ENCODE measurements at regions not wholly inside any gene's neighbourhood (a gene's known extent, or its start where the extent isn't known, plus 50 kb on each side); places are given as distances from the start of the nearest gene placed in this dataset.
"Not testable (repeated sequence)": the region's sequence is repeated elsewhere in the genome, so short reads cannot be mapped to it uniquely, and the experiment has no call there.

DNA sequence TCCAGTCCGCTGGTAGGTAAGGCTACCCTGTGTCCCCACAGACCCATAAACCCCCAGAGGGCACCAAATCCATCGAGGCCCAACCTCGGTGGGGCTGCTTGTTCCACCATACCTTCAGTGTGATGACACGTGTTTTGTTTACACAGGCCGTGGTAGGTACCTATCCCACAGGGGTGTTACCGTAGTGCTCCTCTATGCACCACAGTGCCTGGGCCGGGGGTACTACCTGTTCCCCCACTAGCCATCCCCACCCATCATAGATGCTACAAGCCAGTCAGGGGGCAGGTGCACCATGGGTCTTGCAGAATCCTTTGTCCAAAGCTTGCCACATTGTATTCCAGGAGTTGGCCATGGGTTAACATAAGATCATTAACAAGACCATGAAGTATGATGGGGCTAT, 796.2 kb downstream of the EFNA5 start:
- DNase-seq, result no peak

DNA sequence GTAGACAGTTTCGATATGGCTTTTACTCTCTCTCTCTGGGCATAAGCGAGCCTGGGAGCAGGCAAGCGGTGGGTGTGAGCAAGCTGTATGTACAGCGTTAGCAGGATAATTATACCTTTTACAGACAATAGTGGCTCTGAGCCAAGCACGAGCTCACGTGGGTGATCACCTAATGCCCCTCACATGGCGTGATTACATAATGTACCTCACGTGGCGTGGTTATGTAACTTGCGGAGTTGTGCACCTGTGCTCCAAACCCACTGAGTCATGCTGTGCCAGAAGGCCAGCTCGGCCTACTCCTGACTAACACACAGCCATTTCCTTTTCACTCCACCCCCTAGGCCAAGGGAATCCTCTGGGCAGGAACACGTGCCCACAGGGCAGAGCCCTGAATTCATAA, 797.2 kb downstream of the EFNA5 start:
- no peak for DNase-seq

DNA sequence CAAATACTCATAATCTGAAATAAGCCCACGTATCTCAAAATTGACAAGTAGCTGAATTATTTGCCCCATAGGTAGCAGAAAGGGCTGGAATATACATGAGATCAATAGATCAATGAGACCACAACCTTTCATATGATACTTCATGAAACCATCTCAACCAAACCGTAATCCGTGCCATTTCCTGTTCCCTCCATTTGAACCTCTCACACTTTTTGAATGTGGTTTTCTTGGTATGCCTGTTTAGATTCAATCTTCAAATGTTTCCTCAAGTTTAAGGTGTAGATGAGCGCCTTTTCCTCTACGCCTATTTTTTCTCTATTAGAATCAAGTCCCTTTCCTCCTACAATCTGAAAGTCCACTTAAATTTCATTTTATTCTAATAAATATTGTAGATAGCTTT, 805.5 kb downstream of the EFNA5 start:
- no peak for DNase-seq

DNA sequence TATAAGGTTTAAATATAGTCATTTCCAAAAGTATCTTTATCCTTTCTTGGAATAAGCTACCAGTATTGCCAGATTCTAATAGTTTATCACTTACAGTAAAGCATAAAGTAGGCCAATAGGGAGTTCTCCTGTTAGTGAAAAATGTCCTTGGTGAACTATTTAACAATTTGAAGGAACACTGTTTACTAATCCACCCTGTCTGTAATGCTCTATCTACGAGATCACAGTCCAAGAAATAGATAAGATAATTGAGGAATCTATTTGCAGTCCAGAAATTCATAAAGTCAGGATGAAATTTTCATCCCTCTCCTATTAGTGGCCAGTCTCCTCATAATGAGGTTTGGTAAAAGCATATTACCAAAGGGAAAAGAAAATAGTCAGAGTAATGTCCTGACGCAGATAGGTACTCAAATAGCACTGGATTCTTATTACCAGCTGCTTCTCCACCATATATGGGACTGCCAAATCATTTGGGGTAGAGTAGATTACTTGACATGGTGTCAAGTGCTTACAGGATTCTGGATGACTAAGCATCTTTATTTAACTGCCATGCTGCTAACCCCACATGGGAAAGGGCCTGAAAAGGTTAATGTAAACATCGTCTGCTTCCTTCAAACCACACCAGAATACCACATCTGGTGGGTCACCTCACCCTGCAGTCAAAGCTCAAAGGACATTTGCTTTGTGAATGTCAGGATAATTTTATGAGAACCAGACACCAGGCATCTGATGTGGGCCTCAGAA, 808.1 kb downstream of the EFNA5 start:
- peak; percentile 6 for DNase-seq

DNA sequence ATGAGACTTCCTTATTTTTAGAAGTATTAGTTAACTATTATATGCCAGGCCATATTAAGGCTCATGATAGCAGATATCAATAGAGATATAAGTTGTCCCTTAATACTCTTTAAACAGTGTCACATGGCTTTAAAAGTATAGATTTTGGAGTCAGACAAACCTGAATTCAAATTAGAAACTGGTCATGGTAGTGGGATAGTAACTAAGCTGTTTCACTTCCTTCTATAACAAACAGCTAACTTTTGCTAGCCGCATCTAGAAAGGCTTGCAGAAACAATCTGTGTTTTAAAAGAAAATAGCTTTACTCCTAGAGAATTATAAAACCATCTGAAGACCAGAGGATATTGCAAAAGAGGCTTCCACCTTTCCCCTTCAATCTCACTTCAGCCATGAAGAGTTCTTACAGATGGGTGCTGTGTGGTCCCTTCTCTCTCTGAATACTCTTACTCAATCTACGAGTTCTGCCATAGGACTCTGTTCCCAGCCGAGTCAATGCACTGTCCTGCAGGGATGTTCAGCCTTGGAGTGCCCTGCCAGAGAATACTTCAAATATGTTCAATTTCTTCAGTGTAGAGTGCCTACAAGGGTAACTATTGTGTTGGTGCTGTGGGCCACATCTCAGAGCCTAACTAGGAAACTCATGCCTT, 810.2 kb downstream of the EFNA5 start:
- no peak for DNase-seq

DNA sequence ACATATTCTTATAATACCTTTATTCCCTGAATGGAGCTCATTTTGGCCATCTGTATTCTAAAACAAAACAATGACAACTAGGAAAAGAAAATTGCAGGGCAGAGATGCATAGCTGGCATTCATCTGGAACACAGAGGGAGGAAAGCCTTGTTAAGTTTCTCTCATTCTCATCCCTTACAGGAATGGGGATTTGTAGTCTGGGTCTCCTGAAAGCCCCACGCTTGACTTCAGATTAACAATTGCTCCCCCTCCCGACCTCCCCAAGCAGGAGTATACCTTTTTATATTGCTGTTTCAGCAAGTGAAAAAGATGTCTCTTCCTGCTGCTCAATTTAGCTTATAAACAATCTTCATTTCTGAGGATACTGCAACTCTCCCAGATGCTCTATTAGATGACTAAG, 812.1 kb downstream of the EFNA5 start:
- no peak for DNase-seq

DNA sequence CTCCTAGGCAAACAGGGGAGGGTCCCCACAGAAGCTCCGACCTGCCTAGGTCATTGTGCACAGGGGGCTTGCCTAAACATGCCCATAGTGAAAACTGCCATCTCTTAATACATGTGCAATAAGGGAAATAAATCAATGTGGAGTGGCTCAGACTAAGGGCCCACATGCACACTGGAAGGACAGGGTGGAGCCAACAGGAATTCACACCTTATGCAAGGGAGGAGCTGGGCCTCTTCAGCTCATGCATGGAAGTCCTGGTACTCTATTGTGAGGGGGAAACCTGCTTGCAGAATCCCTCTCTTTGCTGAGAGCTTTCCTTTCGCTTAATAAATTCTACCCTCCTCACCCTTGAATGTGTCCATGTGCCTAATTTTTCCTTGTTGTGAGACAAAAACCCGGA, 815.8 kb downstream of the EFNA5 start:
- no peak for DNase-seq

DNA sequence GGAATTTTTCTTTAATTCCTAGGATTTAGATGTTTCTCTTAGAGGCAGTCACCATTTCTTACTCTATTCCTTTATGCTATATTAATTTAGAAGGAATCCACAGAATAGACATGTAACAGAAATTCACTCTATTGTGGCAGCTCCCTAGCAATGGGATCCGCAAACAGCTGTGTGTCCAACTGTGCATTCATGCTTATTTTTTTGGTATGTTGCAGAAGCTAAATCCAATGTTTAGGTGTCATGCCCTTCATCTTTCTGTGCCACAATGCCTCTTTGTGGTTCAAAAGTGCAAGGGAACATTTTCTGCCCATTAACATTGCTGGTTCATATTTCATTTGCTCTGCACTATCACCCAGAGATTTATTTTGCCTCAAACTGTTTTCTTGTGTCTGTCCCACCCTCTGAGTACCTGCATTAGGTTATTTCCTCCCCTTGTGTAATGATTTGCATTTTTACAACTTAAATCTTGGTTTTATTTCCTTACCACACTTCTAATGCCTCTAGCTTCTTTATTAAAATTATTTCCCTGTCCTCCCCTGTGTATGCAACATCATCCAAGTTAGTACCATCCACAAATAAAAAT, 816.5 kb downstream of the EFNA5 start:
- no peak for DNase-seq

DNA sequence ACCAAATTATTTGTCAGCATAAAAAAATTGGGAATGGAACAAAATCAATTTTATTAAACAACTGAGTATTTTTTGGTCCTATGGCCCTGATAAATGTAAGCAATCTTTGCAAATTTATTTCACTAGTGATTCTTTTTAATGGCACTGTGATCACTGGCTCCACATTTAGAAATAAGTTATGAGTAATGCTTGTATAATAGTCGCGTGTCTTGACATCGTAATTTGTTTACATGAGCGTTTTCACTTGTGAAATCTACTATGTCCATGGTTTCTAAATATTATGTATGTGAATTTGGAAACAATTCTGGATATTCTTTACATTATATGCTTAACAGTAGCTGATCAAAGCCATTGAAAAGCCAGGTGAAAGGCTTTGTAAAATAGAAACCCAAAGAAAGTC, 817.5 kb downstream of the EFNA5 start:
- DNase-seq, result no peak

DNA sequence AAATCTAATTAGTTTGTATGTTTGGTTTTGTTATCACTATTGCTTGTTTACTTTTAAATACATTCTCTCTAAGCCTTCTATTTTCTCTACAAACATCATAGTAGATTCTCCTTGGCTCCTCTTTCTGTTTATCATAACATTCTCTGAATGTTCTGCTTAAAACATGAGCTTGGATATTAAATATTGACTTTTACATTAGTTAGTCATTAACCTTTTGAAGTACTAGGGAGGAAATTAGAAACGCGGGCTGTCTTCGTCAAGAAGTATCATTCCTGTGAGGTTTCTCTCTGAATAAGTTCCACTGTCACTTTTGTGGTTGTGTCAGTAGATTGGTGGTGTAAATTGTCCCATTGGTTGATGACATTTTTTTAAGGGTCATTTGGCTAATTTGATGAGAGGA, 821.5 kb downstream of the EFNA5 start:
- no peak for DNase-seq

DNA sequence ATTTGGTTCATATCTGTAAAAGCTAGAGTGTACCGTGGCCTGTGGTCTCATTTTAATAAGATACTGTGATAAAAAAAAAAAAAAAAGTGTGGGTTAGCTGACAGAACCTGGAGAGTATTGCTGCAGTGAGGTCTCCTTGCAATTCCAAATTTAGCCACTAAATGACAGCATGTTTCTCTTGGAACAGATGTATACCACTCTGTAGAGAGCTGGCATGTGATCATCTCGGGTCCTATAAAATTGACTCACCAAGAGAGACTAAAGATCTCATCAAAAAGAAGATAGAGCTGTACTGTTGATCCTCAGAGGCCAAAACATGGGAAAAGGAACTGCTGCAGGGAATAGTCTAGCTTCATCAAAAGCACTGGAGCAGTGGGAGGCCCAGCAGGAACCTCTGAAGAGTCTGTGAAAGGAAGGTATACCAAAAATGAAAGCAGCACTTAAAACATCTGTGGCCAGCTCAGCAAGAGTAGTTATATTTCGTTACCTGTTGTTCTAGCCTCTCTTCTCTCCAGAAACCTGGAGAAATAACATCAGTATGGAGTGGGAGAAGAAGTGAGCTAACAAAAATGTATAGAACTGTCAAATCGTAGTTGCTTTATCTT, 826.8 kb downstream of the EFNA5 start:
- no peak for DNase-seq

DNA sequence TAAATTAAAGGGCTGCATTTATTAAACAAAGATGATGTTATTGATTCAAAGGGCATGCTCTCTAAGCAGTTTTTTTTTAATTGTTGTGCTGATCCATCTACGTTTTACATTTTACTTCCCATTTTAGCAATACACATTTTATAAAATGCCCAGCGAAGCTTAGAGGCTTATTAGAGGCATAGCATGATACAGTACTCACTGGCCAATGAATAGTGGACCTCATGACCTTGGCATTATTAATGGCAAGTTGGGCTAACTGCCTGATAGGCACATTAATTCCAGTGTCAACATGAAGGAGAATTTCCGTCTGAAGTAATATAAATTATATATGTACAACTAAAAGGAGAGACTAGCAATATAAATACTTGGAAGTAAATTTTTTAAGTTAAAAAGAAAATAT, 837.2 kb downstream of the EFNA5 start:
- no peak for DNase-seq

DNA sequence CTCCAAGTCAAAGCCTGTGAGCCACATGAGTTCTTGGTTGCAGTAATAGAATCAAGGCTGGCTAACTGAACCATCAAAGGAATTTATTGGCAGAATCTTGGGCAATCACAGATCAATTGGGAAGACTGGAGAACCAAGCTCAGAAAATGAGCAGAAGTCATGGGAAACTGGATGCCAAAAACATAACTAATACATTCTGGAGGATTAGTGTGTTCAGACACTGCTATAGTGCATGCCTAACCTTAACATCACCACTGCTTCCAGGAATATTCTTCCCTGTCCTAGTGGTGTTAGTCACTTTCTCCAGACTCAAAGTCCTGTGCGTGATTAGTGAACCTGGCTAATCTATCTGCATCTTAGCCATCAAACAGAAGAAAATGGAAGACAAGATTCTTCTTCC, 843.7 kb downstream of the EFNA5 start:
- no peak for DNase-seq

DNA sequence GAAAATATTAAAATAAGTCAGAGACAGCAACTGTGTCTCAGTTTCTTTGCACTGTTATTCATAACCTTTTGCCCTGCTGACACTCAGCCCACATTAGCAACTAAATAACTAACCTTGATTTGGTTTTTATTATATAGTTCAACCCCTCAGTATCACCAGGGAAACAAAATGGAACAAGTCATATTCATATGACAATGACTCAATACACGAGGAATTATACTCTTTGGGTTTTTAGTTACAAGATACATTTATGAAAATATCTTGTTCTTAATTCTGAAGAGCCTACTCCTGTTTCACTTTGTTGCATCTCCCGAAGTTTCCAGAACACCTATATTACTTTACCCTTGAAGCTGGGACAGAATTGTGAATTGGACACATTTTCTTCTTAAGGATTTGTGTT, 845.4 kb downstream of the EFNA5 start:
- no peak for DNase-seq

DNA sequence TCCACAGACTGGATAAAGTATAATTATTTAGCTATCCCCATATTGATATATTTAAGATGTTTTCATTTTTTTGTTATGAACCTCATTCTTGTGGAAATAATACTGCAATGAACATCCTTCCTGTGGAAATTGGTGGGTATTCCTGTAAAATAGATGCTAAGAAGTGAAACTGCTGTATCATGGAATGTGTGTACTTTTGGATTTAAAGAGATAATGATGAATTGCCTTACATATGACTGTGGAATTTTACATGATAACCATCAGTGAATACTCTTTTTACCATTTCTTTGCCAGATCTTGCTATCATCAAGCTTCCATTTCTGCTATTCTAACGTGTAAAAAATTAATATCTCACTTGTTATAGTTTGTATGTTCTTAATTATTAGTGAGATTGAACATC, 847.9 kb downstream of the EFNA5 start:
- DNase-seq, result no peak

DNA sequence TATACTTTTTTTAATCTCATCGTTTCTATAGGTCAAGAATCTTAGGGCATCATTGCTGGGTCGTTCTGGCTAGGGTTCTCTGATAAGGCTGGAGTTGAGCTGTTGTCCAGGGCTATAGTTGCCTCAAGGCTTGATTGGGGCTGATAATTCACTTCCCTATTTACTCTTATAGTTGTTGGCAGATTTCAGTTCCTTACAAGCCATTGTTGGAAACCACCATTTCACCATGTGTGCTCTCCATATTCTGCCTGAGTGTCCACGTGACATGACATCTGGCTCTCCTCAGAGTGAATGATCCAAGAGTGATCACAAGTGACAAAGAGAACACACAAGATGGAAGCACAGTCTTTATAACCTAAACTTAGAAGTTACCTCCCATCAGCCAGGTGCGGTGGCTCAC, 852.2 kb downstream of the EFNA5 start:
- no peak for DNase-seq

DNA sequence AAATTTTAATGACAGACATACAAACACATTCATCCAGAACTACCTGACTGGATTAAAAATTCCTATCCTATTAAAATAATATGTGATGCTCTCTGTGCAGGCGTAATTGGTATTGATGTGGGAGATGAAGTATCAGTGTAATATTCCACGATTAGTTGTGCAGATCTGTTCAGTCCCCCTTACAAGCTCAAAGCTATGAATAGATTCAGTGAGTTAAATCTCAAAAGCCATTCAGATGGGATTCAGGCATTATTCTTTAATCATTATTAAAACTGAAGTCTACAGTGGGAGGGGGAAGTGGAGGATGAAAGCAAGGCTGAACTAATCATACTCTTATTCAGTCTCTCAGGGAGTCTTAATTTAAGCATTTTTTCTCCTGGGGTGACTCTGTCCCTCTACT, 855.8 kb downstream of the EFNA5 start:
- DNase-seq, result no peak

DNA sequence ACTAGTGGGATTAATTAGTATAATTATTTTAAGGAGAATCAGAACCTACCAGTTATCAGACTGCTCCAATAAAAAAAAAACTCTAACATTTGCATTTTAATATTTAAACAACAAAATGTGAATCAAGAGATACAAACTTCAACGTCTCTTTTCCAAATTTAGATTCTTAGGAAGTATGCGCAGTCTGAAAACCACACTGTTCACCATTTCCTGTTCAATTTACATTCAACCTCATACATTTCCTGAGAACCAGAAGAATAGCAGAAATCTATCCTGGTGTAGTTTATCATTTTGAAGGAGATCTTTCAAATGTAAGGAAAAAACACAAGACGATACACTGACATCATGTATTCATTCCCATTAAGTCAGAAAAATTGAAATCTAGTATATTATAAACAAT, 869.2 kb downstream of the EFNA5 start:
- no peak for DNase-seq

DNA sequence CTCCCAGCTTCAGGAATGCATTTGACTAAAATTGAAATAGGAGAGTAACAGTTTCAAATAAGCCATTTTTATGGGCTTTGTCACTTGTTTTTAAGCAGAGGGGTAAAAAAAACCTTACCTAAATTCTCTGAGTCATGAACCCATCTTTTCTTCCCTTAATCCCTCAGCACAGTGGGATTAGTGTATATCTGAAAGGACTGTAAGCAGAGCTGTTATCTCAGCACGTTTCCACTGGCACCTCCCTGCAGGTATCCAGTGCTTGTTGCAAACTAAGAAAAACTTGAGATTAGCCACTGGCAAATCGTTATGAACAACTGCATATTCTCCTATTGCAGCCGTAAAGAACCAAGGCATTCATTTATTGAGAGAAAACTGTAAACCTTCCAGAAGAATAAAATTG, 872.7 kb downstream of the EFNA5 start:
- DNase-seq, result no peak

DNA sequence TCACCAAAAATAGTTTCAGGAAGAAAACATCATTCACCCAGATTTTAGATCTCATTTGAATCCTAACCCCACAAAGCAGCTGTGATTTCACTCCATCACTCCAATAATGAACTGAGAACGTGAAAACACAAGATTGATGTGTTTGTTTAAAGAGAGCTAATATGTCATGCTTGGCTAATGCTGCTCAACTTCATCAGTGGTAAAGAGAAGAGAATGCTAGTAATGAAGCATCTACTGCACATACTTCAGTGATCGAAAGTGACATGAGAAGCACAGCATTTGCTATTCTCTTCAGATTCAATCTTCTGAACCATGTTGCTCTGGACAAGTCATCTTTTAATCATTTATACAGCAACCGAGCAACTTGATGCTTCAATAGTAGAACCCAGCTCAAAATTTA, 874.7 kb downstream of the EFNA5 start:
- DNase-seq, result no peak

DNA sequence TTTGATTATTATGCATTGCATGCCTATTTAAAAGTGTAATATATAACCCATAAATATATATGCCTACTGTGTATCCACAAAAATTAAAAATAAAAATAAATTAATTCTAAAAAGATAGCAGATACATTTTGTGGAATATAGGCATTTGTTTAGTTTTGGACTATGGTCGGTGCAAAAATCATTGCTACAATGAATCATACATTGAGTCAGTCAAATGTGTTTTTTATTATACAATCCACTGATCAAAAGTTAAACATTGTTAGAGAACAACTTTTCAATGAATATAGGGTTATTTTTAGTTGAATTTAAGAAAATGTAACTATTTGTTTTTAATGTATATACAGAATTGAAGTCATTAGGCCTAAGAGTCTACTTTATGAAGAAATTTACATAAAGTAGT, 885.9 kb downstream of the EFNA5 start:
- no peak for DNase-seq

DNA sequence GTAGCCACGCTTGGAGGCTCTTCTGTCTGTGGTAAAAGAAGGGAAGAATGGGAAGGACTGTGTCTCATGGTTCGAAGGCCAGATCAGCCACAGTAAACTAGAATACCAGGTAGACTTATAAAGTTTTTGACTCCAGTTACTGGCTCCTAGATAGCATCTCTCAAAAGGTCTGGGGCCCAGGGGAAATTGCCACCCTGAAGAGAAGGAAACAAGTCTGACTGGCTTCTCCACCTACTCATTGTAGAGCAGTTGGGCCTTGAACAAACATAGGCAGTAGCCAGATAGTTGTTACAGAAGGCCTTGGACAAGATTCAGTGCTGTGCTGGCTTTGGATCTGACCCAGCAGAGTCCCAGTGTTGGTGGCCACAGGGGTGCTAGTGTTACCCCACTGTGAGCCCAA, 890.4 kb downstream of the EFNA5 start:
- peak; percentile 1 for DNase-seq

DNA sequence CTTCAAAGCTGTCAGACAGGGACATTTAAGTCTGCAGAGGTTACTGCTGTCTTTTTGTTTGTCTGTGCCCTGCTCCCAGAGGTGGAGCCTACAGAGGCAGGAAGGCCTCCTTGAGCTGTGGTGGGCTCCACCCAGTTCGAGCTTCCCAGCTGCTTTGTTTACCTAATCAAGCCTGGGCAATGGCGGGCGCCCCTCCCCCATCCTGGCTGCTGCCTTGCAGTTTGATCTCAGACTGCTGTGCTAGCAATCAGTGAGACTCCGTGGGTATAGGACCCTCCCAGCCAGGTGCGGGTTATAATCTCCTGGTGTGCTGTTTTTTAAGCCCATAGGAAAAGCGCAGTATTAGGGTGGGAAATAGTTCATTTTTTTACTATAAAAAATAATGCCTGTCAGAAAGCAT, 894.2 kb downstream of the EFNA5 start:
- not testable (repeated sequence) for DNase-seq

DNA sequence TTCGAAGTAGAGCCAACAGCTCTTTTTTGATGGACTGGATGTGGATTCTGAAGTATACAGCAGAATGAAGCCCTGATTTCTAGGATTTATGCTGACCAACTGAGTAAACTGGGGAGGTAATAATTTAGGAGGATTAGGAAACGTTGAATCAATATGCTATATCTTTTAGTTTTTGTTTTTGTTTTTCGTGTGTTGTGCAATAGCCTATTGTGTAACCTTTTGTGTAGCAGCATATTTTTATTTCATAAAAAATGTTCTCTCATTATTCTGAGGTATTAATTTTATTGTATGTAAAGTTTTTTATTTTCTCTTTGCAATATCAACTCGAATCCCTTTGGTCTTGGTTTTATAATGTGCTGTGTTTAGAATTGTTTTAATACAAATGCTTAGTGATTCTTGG, 902.3 kb downstream of the EFNA5 start:
- no peak for DNase-seq

Data from NCI-H510A treated with DMSO at 0.1 percent for 48 hours (cell line).